Endothelial cell of umbilical vein (primary cell): ENCODE measurements at regions not wholly inside any gene's neighbourhood (a gene's known extent, or its start where the extent isn't known, plus 50 kb on each side); places are given as distances from the start of the nearest gene placed in this dataset.

Experiments used
- BruUV-seq: library from RNA; stranded (reverse); fragments of 400-500 nt; replicated peaks from 2 replicates; lab custom pipeline; 2021; lab: Mats Ljungman, UMichigan
- CTCF ChIA-PET: fragments of 300-600, 350-600 bp; sonication (Branson Sonifier 250); formaldehyde crosslinking; loops from one replicate; lab custom pipeline; 2021; ENCODE audit warnings: antibody characterized with exemption, inconsistent platforms; lab: Charles Lee
- POLR2A ChIA-PET: fragments of 300-600, 350-600 bp; sonication (Branson Sonifier 250); formaldehyde crosslinking; loops from one replicate; lab custom pipeline; 2021; ENCODE audit warnings: antibody characterized with exemption, inconsistent platforms; lab: Charles Lee
- DNase-seq: peaks from one replicate; pipeline ENCODE4 v3.0.0-alpha.2; 2011; ENCODE audit warnings: low read depth, low spot score
- FAIRE-seq: peaks from 2 replicates; lab custom pipeline; 2011; peaks lifted over from hg19 to GRCh38; lab: Jason Lieb, UNC
- H2AFZ ChIP-seq: 2 replicates; pipeline ENCODE4 v1.6.0; 2012; ENCODE audit warnings: low read depth, low read length, control low read depth, inconsistent platforms
- H3K27ac ChIP-seq: 2 replicates; pipeline ENCODE4 v1.5.1; 2011; ENCODE audit warnings: low read depth, mild to moderate bottlenecking, control low read depth, low read length, moderate library complexity; ENCODE audit not compliant: insufficient read depth
- H3K27me3 ChIP-seq, 2 experiments: 2 replicates each; pipeline versions ENCODE4 v1.6.0 to v1.6.1; 2011; ENCODE audit warnings: low read length in 2 of 2, mixed read lengths in 1 of 2; ENCODE audit not compliant: control insufficient read depth in 2 of 2, insufficient read depth in 2 of 2
- H3K36me3 ChIP-seq, 2 experiments: 2 replicates in 1 of 2; 3 replicates in 1 of 2; pipeline ENCODE4 v1.5.1; 2011; ENCODE audit warnings: low read length in 2 of 2, mild to moderate bottlenecking in 1 of 2, moderate library complexity in 1 of 2; ENCODE audit not compliant: control insufficient read depth in 2 of 2, insufficient read depth in 2 of 2; ENCODE audit errors: extremely low read depth in 1 of 2
- H3K4me1 ChIP-seq: 3 replicates; pipeline ENCODE4 v1.5.1; 2011; ENCODE audit warnings: mild to moderate bottlenecking, low read length; ENCODE audit not compliant: control insufficient read depth, insufficient read depth; ENCODE audit errors: extremely low read depth
- H3K4me2 ChIP-seq: 2 replicates; pipeline ENCODE4 v1.6.1; 2011; ENCODE audit warnings: low read length, control low read depth, mixed read lengths; ENCODE audit not compliant: insufficient read depth
- H3K4me3 ChIP-seq, 3 experiments: fragments of 200-600 bp in 1 of 3; sonication (generic), shearing (Covaris generic) in 1 of 3; replicated peaks in 1 of 3; 2 replicates each; pipeline ENCODE4 v1.5.1; 2011 to 2016; ENCODE audit warnings: control low read depth in 3 of 3, low read length in 3 of 3, mild to moderate bottlenecking in 2 of 3, inconsistent platforms in 1 of 3, low read depth in 1 of 3, moderate library complexity in 1 of 3; ENCODE audit not compliant: insufficient read depth in 1 of 3
- H3K79me2 ChIP-seq: 2 replicates; pipeline ENCODE4 v1.6.0; 2012; ENCODE audit warnings: low read length, inconsistent platforms; ENCODE audit not compliant: control insufficient read depth, insufficient read depth
- H3K9ac ChIP-seq: replicated peaks from 2 replicates; pipeline ENCODE3; 2011; ENCODE audit warnings: low read length, control low read depth; ENCODE audit not compliant: insufficient read depth; ENCODE audit errors: extremely low read depth
- H3K9me1 ChIP-seq: replicated peaks from 3 replicates; pipeline ENCODE4 v1.6.0; 2011; ENCODE audit warnings: mild to moderate bottlenecking, low read length; ENCODE audit not compliant: control insufficient read depth, insufficient read depth; ENCODE audit errors: extremely low read depth
- H3K9me3 ChIP-seq: replicated peaks from 2 replicates; pipeline ENCODE4 v1.5.1; 2012; ENCODE audit warnings: low read length, inconsistent platforms; ENCODE audit not compliant: control insufficient read depth, insufficient read depth
- H4K20me1 ChIP-seq: replicated peaks from 2 replicates; pipeline ENCODE3; 2011; ENCODE audit warnings: mild to moderate bottlenecking, low read length; ENCODE audit not compliant: control insufficient read depth, insufficient read depth; ENCODE audit errors: extremely low read depth
- EZH2 ChIP-seq: IDR thresholded peaks from 2 replicates; pipeline ENCODE4 v1.6.1; 2012; ENCODE audit warnings: borderline replicate concordance, low read depth, mild to moderate bottlenecking, moderate library complexity, low read length, inconsistent platforms; ENCODE audit not compliant: severe bottlenecking
- FOS ChIP-seq: IDR thresholded peaks from 2 replicates; pipeline ENCODE4 v1.6.1; 2011; ENCODE audit warnings: mild to moderate bottlenecking, low read length, moderate library complexity, borderline replicate concordance; ENCODE audit not compliant: insufficient read depth
- GATA2 ChIP-seq: IDR thresholded peaks from 2 replicates; pipeline ENCODE4 v1.7.0; 2011; ENCODE audit warnings: low read depth, mild to moderate bottlenecking, moderate library complexity, mixed read lengths, low read length; ENCODE audit not compliant: insufficient read length, insufficient read depth
- JUN ChIP-seq: IDR thresholded peaks from 2 replicates; pipeline ENCODE4 v1.6.1; 2011; ENCODE audit warnings: borderline replicate concordance, low read depth; ENCODE audit not compliant: insufficient read length, insufficient read depth
- POLR2A ChIP-seq: IDR thresholded peaks from 2 replicates; pipeline ENCODE4 v1.6.1; 2012; ENCODE audit warnings: low read depth, mild to moderate bottlenecking, control low read depth, low read length
- POLR2AphosphoS5 ChIP-seq: IDR thresholded peaks from 2 replicates; pipeline ENCODE4 v1.6.1; 2012; ENCODE audit warnings: low read depth, mild to moderate bottlenecking, control low read depth, low read length, moderate library complexity; ENCODE audit not compliant: insufficient read depth
- dilution Hi-C: fragments of 300-500 bp; cut with MboI; formaldehyde crosslinking; loops from one replicate; pipeline ENCODE4 v1.15.0; 2019; ENCODE audit warnings: low sequenced_read_pairs; ENCODE audit not compliant: extremely low pct_ligation_motif_present
- intact Hi-C: fragments of 100-400 bp; cut with micrococcal nuclease; formaldehyde crosslinking; loops from one replicate; pipeline ENCODE4 v1.10.0; 2022
- TF ChIP-seq, protein P1 (sequence below), 2 donors: IDR thresholded peaks; 1 replicate in 1 of 2; 2 replicates in 1 of 2; pipeline ENCODE4 v1.5.1; 2011; ENCODE audit warnings: low read length in 2 of 2, mild to moderate bottlenecking in 2 of 2, moderate library complexity in 2 of 2, control low read depth in 1 of 2, inconsistent platforms in 1 of 2, low read depth in 1 of 2; ENCODE audit not compliant: insufficient read depth in 1 of 2; ENCODE audit errors: extremely low read depth in 1 of 2
- TF ChIP-seq, protein P2 (sequence below): IDR thresholded peaks from 2 replicates; pipeline ENCODE4 v1.6.1; 2011; ENCODE audit not compliant: insufficient read depth, insufficient read length

DNA sequence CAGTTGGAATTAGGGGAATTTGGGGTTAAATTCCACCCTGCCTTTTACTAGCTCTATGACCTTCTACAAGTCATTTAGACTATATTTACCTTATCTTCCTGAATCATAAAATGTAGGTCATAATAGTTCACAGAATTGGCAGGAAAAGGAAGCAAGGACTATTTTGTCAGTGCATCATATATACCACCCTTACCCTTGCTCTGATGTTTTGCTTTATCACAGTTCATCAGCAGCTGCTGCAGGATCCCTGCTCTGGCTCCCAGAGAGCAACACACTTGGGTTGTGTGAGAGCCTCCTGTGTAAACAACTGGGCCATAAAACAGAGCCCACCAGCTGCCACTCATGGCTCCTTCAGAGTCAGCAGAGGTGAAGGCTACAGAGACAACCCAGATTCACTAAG, 631.6 kb upstream of the CAMK1G start:
- TF ChIP-seq JUN (peak; percentile 65), POLR2A (peak; percentile 27), EZH2 (no peak), FOS (peak; percentile 38), GATA2 (peak; percentile 90), POLR2AphosphoS5 (peak; percentile 77)
- TF ChIP-seq, protein P1, sequence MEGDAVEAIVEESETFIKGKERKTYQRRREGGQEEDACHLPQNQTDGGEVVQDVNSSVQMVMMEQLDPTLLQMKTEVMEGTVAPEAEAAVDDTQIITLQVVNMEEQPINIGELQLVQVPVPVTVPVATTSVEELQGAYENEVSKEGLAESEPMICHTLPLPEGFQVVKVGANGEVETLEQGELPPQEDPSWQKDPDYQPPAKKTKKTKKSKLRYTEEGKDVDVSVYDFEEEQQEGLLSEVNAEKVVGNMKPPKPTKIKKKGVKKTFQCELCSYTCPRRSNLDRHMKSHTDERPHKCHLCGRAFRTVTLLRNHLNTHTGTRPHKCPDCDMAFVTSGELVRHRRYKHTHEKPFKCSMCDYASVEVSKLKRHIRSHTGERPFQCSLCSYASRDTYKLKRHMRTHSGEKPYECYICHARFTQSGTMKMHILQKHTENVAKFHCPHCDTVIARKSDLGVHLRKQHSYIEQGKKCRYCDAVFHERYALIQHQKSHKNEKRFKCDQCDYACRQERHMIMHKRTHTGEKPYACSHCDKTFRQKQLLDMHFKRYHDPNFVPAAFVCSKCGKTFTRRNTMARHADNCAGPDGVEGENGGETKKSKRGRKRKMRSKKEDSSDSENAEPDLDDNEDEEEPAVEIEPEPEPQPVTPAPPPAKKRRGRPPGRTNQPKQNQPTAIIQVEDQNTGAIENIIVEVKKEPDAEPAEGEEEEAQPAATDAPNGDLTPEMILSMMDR (IDR thresholded peaks at IDR 0.05; ENCODE audit: extremely low read depth in 1 of 2, insufficient read depth in 1 of 2, low read depth in 1 of 2, low read length in 2 of 2), result no peak
- TF ChIP-seq, protein P2, sequence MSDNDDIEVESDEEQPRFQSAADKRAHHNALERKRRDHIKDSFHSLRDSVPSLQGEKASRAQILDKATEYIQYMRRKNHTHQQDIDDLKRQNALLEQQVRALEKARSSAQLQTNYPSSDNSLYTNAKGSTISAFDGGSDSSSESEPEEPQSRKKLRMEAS, result no peak
- POLR2A ChIA-PET, result no interaction called here
- intact Hi-C loops, result loop anchor here (2.0 kb wide), 3 partner anchors 29 to 269 kb away; no protein-coding TSS in a partner anchor
- H3K4me1 ChIP-seq, result peaks cover 17% of the 10 kb centered on the region
- CTCF ChIA-PET, result interaction anchor here (1.5 kb wide), 1 partner anchor 46 kb away, joined by 7 read pairs; no protein-coding TSS in a partner anchor
- H3K4me2 ChIP-seq, result no peak overlapping the region
- H3K9me1 ChIP-seq, result no peaks in the 10 kb centered on the region
- H3K79me2 ChIP-seq, result no peaks in the 10 kb centered on the region
- FAIRE-seq, result peak; percentile 98
- H3K27ac ChIP-seq, result peak overlapping the region; percentile 11
- BruUV-seq, result no TSS peak
- no peaks in the 10 kb centered on the region for H4K20me1 ChIP-seq
- no peak overlapping the region for H3K9ac ChIP-seq
- H3K9me3 ChIP-seq, result no peaks in the 10 kb centered on the region
- no peak overlapping the region for H2AFZ ChIP-seq
- peak; percentile 93 for DNase-seq
- no peaks in the 10 kb centered on the region for H3K27me3 ChIP-seq
- no peaks in the 10 kb centered on the region for H3K36me3 ChIP-seq
- H3K4me3 ChIP-seq, result no peak overlapping the region
- dilution Hi-C loops, result no loop called here
